Uterus (tissue), 3 donors: ENCODE measurements at regions not wholly inside any gene's neighbourhood (a gene's known extent, or its start where the extent isn't known, plus 50 kb on each side); places are given as distances from the start of the nearest gene placed in this dataset.
"Not testable (repeated sequence)": the region's sequence is repeated elsewhere in the genome, so short reads cannot be mapped to it uniquely, and the experiment has no call there.

Source experiments
- DNase-seq, 2 donors: peaks; one replicate each; pipeline ENCODE4 v3.0.0-alpha.2; 2019 to 2020
- H3K27ac ChIP-seq, 2 donors: fragments of 200-600 bp; sonication (generic); 1 replicate in 1 of 2; 2 replicates in 1 of 2; pipeline ENCODE4 v1.5.1; 2016 to 2018
- H3K27me3 ChIP-seq, 2 donors: fragments of 200-600 bp; sonication (generic); one replicate each; pipeline ENCODE4 v1.5.1; 2018 to 2019; ENCODE audit warnings: control low read depth in 1 of 2
- H3K36me3 ChIP-seq, 2 donors: fragments of 200-600 bp; sonication (generic); one replicate each; pipeline ENCODE4 v1.5.1; 2019; ENCODE audit warnings: control low read depth in 1 of 2
- H3K4me1 ChIP-seq, 2 donors: fragments of 200-600 bp; sonication (generic); one replicate each; pipeline ENCODE4 v1.5.1; 2018 to 2019; ENCODE audit warnings: control low read depth in 1 of 2
- H3K4me3 ChIP-seq, 2 donors: fragments of 200-600 bp; sonication (generic); 1 replicate in 1 of 2; 2 replicates in 1 of 2; pipeline ENCODE4 v1.5.1; 2018 to 2019; ENCODE audit warnings: mild to moderate bottlenecking in 1 of 2
- H3K9me3 ChIP-seq, 2 donors: fragments of 200-600 bp; sonication (generic); one replicate each; pipeline ENCODE4 v1.5.1; 2019; ENCODE audit warnings: control low read depth in 1 of 2
- CTCF ChIP-seq, 4 experiments: fragments of 200-600 bp in 2 of 4; fragments of 450-650 bp in 2 of 4; sonication (generic) in 2 of 4; IDR thresholded peaks; one replicate each; pipeline ENCODE4 v1.5.1; 2016 to 2019; ENCODE audit warnings: antibody characterized with exemption in 4 of 4, mild to moderate bottlenecking in 2 of 4, moderate library complexity in 1 of 4
- POLR2A ChIP-seq, 2 donors: fragments of 450-650 bp; IDR thresholded peaks; one replicate each; pipeline ENCODE4 v1.6.1; 2016; ENCODE audit warnings: antibody characterized with exemption in 2 of 2, mild to moderate bottlenecking in 1 of 2, moderate library complexity in 1 of 2
- intact Hi-C: fragments of 100-400 bp; cut with DNase I; formaldehyde crosslinking; loops from one replicate; pipeline ENCODE4 v1.15.1; 2023; ENCODE audit warnings: low total_unique reads
- donor health status: DM: yes; HTN: yes; CAD: no.

GRCh38 chr15:30770759-30771158 is 133.0 kb upstream of the FAN1 start:
- Histone ChIP-seq H3K4me1 (no peaks in the 10 kb centered on the region), H3K36me3 (no peaks in the 10 kb centered on the region), H3K9me3 (no peaks in the 10 kb centered on the region), H3K27me3 (no peaks in the 10 kb centered on the region), H3K27ac (no peak overlapping the region), H3K4me3 (no peak overlapping the region)
- intact Hi-C loops = no loop called here
- no peak for TF ChIP-seq POLR2A (IDR thresholded peaks at IDR 0.05)
- TF ChIP-seq CTCF (IDR thresholded peaks at IDR 0.05) = no peak
- DNase-seq = no peak

DNA sequence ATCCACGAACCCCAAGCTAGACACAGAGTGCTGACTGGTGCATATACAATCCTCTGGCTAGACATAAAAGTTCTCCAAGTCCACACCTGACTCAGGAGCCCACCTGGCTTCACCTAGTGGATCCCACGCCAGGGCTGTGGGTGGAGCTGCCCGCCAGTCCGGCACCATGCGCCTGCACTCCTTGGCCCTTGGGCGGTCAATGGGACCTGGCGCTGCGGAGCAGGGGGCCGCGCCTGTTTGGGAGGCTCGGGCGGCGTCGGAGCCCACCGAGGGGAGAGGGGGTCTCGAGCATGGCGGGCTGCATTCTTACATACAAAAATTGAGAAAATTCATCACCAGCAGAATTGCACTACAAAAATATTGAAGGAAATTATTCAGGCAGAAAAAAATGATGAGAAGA is 120.7 kb upstream of the FAN1 start:
- H3K9me3 ChIP-seq = no peaks in the 10 kb centered on the region
- no peak for DNase-seq
- TF ChIP-seq CTCF (IDR thresholded peaks at IDR 0.05) (no peak), POLR2A (IDR thresholded peaks at IDR 0.05) (no peak)
- no peak overlapping the region for H3K4me3 ChIP-seq
- intact Hi-C loops = no loop called here
- H3K27ac ChIP-seq = no peak overlapping the region
- H3K27me3 ChIP-seq = no peaks in the 10 kb centered on the region
- H3K36me3 ChIP-seq = no peaks in the 10 kb centered on the region
- no peaks in the 10 kb centered on the region for H3K4me1 ChIP-seq

GRCh38 chr15:30788595-30788994 is 115.1 kb upstream of the FAN1 start:
- intact Hi-C loops = no loop called here
- DNase-seq = no peak
- Histone ChIP-seq H3K4me3 (no peak overlapping the region), H3K36me3 (no peaks in the 10 kb centered on the region), H3K27ac (no peak overlapping the region), H3K9me3 (no peaks in the 10 kb centered on the region), H3K27me3 (no peaks in the 10 kb centered on the region), H3K4me1 (no peaks in the 10 kb centered on the region)
- TF ChIP-seq POLR2A (IDR thresholded peaks at IDR 0.05) = no peak
- no peak for TF ChIP-seq CTCF (IDR thresholded peaks at IDR 0.05)

DNA sequence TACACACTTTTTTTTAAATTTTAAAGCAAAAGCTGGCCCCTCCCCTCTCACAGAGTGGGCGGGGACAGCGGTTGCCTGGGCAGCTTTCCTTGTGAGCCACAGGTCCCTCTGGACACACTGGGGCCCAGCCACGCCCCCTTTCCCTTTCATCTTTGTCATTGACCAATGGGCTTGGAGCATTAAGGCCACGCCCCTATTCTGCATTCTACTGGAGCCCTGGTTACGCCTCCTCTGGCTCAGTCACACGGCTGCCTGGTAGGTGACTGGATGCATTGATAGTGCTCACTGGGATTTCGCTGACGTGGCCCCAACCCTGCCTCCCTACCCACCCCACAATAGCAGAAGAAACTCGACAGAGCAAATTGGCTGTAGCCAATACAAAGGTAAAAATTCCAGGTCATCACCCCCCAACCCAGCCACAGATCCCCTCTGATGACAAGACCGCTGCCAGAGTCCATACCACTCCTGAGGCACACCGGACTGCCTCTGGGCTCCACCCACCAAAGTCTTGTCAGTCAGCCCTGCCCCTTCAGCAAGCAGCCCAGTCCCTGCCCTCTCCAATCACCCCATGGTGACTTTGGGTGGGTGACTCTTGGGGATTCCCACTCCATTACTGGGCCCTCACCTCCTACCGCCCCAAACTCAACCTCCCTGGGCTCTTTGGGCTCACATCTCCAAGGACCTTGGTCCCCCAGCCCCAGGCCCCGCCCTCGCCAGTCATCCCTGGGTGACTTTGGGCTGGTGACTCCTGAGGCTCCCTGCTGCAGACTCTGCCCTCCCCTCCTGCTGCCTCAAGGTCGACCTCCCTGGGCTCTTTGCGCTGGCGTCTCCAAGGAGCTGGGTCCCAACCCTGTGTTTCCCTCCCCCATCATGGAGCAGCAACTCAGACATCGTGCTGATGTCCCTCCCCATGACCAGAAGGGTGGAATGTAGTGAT is 112.2 kb upstream of the FAN1 start:
- H3K9me3 ChIP-seq = no peaks in the 10 kb centered on the region
- no peaks in the 10 kb centered on the region for H3K4me1 ChIP-seq
- H3K27me3 ChIP-seq = no peaks in the 10 kb centered on the region
- H3K4me3 ChIP-seq = no peak overlapping the region
- no peaks in the 10 kb centered on the region for H3K36me3 ChIP-seq
- H3K27ac ChIP-seq = no peak overlapping the region
- no peak for TF ChIP-seq CTCF (IDR thresholded peaks at IDR 0.05)
- no peak for DNase-seq
- intact Hi-C loops = no loop called here

DNA sequence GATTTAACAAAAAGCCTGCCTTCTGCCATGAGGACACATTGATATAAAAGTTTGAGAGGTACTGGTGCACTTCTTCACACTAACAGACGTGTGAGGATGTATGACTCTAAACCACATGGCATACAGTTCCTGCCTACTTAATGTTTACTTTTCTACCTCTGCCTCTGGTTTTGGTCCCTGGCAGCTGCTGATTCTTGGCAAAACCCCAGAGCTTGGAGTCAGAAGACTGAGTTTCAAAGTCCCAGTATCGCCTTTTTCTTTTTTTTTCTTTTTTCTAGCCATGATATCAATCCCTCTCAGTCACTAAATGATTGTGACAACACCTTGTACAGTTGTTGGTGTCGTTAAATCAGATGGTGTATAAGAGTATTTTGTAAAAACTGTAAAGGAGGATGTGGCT is 110.9 kb upstream of the FAN1 start:
- H3K27ac ChIP-seq, H3K4me1 ChIP-seq, DNase-seq, intact Hi-C loops, H3K27me3 ChIP-seq, H3K4me3 ChIP-seq, H3K9me3 ChIP-seq, H3K36me3 ChIP-seq: not testable (repeated sequence)
